HG03565 (cell line): ENCODE measurements at regions not wholly inside any gene's neighbourhood (a gene's known extent, or its start where the extent isn't known, plus 50 kb on each side); places are given as distances from the start of the nearest gene placed in this dataset.

Experiments used
- ATAC-seq: cut with Tn5 transposase; IDR thresholded peaks from one replicate; pipeline ENCODE4 v1.9.1; 2021; ENCODE audit warnings: mild to moderate bottlenecking, moderate library complexity; ENCODE audit not compliant: unreplicated experiment

DNA sequence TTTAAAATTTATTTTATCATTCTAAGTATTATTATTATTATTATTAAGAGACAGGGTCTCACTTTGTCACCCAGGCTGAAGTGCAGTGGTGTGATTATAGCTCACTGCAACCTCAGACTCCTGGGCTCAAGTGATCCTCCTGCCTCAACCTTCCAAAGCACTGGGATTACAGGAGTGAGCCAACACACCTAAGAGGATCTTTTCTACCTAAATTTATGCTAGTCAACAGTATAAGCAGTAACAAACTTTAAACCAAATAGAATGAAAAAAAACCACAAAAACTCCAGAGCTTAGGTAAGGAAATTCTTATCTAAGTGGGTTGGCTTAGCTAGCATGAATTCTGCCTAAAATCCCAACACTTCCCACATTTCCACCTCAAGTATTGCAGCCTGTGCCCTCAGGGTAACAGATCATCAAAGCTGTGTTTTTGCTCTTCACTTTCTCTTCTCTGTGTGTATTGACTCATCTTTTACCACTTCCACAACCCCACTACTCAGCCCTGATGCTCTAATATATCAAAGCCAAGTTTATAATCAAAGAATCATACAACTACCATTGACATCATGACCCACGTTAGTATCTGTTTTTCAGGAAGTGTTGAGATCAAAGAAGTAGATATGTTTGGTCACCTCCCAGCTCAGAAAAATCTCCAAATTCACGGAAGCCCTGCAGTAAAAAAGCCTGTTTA lies 93.7 kb upstream of the SPON1 start:
- ATAC-seq: no peak

DNA sequence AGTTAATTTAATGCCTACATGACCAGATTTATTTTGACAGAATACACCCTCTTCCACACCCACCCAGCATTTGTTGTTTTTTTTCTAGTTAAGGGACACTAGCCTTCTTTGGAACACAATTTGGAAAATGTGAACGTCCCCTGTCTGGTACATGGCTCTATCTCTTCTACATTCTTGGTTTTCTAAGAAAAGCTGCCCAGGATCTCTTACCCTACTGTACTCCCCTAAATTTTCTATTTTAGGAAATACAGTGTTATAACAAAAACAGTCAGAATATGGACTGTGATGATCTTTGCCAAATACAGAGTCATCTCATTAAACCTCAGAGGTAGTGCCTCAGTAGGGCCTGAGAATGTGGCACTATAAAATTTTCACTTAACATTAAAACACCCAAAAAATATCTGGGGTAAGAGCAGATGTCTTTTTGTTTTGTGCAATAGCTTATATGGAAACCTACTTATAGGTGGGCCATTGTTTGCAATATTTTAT lies 93.1 kb upstream of the SPON1 start:
- ATAC-seq: no peak

DNA sequence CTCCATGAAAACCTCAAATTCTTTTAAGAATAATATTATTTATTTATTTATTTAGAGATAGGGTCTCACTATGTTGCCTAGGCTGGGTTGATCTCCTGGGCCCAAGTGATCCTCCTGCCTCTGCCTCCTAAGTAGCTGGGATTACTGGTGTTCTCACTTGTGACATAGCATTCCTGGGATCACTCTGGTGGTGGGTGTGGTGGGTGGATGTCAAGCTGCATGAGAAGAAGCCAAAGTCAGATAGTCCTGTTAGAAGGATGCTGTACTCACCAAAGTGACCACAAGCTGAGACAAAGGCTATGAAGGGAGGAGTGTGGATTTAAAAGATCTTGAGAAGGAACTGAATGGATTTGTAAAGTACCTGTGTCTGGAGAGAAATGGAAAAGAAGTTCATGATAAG lies 87.9 kb upstream of the SPON1 start:
- ATAC-seq: no peak

DNA sequence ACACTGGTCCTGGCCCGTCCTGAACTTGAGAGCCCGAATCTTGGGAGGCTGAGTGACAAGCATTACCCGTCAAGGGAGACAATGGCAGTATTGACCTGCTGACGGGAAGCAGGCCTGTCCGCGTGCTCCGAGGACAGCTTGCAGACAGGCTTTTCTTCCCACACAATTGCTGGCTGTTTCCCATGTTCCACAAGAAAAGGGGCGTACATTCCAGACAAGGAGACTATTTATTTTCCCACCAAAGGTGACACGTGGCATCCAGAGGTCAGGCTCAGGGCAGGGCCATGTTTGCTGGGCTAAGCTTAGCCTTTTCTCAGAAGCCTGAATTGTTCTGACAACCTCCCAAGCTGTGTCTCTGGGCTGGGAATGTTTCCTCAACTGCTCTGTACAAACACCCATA lies 86.9 kb upstream of the SPON1 start:
- ATAC-seq: no peak

DNA sequence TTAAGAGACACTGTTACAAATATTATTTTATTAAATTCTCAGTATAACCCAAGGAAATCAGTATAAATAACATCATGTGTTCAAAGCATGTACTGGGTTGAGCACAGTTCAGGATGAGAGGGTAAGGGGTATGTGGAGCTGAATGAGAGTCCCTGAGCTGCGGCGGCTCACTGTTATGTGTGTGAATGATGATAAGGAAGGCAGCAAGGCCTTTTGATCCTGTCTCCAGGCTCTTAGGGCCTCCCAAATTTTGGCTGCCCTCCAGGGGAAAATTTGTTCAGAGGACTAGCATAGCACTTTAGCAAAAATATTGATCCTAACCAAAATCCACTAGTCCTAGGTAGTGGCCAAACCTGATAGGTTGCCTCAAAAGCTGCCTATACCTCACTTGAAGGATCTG lies 86.1 kb upstream of the SPON1 start:
- ATAC-seq: no peak

DNA sequence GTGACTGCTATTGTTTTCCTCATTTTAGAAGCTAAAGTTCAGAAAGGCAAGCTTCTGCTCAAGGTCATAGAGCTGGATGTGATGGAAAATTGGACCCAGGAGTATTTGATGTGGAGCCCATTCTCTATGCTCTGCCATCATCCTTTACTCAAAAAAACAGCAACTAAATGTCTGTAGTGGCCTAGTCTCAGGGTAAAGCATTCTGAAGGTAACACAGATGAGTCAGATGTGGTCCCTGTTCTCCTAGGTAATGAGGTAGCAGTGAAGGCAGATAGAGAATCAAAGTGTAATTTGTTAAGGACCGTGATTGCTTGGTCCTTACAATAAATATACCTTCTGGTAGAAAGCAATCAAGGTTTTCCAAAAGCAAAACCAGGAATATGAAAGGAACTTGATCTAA lies 84.4 kb upstream of the SPON1 start:
- ATAC-seq: no peak

DNA sequence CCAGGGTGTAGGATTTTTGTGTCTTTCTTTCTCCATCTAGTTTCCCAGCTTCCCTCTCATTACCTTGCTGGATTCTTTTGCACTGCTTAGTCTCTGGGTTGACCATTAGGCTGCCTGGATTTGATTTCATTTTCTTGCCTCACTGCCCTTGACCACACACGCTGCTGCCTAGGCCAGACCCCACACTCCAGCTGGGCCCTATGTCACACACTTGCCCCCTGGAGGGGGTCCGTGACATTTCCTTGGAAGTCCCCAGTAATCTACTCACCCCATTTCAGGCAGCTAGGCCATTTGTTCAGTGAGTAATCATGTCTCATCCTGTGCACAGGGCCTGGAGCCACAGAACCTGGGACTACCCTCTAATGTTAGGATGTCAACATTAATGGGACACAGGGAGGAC lies 81.9 kb upstream of the SPON1 start:
- no peak for ATAC-seq

DNA sequence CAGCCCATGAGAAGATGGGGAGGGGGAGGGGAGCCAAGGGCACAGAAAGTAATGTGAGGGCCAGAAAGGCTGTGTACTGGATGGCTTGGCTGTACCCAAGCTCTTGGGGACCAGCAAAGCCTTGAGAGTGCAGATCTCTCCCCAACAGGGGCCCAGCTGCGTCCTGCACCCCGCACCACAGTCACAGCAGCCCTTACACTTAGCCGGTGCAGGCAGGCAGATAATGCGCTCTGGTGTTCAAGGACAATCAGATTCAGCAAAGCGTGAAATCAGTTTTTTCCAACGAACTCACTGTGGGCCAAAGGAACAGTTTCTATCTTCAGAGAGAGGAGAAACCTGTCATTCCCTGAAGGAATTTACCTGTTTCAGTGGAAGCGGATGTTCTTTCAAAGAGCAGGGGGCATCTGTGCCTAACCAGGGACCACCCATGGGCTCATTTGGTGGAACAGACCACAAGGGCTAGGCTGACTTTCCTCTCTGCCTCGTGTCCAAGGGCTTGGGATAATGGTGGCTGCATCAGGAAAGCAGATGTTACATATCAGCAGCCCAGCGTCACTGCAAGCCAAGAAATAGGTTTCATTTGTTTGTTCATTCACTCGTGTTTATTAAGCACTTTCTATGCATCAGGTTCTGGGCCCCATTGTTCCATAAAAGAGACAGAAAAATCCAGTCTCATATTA lies 81.2 kb upstream of the SPON1 start:
- ATAC-seq: no peak

DNA sequence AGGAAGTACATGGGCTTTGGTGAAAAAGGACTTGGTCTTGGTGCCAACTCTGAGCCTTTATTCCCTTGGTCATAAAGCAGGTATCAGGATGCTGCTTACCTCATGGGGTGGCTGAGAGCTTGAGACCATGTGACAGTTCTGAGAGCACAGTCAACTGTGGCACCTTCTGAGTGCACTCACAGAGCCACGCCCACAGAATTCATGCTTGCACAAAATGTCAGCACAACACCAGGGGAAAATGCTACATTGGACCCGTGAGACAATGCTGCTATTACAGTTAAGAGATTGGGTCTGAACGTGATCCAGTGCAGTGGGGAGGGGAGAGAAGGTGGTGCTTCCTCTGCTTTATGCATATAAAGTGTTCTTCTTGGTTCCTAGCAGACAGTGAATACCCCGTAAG lies 79.5 kb upstream of the SPON1 start:
- ATAC-seq: peak; percentile 67

DNA sequence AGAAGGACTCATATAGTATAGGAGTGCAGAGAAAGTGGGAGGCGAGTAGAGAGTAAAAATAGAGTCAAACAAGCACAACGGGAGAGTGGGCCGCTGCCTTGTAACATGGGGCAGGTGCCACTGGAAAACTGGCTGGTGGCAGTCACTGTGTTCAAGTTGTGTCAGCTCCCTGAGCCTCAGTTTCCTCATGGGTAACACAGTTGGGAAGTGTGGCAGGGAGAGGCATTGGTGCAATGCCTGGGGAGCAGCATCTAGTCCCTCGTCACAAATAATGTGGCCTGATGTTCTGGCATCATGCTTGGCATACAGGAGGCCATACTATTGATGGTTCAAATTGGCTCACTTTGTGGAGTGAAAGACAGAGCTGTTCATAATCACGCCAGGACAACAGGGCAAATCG lies 78.9 kb upstream of the SPON1 start:
- no peak for ATAC-seq

DNA sequence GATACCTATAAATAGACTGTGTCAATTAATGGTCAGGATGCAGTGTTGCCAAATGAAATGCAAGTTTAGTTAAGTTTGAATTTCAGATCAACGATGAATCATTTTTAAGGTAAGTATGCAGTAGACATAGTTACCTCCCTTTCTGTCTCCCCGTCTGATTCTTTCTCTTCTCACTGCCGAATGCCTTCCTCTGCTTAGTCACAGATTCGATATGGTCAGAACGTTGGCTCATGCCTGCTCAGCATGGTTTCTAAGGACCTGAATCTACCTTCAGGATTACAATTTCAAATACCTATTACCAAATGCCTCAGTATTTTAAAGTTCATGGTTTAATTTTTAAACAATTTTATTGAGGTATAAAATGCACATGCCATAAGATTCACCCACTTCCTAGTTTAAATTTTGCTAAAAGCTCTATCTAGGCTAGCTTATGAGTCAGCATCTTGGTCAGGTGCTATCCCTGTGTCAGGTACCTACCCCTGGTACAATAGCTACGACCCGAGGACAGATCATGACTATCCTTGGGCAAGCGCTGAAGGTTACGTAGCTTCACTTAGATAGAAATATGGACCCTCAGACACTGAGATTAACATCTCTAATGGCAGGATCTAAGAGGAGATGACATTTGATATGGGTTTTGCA lies 78.2 kb upstream of the SPON1 start:
- ATAC-seq: no peak

DNA sequence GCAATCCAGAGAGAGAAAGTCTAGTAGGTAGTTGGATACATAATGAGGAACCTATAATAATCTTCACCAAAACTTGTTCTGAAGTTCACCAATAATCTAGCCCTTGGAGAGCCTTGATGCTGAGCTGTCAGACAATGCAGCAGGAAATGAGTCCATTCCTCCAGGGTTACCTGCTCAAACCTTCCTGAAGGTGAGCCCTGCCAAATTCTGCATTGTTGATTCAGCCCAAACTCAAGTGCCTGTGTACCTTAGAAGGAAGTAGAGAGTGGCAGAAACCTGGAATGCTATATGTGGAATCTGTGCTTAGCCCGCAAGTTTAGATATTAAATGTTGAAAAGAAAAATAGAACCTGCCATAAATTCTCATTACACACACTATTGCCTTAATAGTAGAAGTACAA lies 77.4 kb upstream of the SPON1 start:
- ATAC-seq: no peak

DNA sequence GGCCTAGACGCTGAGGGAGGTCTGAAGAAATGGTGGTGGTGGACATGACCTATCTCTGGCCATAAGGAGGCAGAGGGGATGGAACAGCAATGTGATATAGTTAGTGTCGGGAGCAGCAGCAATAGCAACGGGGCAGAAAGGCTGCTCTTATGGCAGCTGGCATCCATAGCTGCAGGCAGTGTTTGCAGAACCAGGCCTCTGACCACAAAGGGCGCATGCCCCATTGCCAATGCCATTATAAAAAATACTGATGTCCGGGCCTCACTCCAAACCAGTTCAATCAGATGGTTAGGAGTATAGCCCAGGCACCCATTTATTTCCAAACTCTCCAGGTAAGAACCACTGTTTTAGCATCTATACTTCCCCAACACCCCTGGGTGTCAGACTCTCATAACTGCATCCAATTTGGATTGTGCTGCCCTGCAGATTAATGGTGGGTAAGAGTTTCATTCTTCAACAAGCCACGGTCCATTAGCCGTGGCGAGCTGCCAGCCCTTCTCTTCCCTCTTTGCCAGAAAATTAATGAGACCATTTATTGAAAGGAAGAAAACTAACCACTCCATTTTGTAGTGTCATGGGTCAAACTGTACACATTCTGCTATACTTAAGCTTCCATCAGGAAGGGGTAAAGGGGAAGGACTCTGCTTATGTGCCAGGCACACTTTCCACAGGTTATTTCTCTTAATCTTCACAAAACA lies 72.8 kb upstream of the SPON1 start:
- ATAC-seq: no peak

DNA sequence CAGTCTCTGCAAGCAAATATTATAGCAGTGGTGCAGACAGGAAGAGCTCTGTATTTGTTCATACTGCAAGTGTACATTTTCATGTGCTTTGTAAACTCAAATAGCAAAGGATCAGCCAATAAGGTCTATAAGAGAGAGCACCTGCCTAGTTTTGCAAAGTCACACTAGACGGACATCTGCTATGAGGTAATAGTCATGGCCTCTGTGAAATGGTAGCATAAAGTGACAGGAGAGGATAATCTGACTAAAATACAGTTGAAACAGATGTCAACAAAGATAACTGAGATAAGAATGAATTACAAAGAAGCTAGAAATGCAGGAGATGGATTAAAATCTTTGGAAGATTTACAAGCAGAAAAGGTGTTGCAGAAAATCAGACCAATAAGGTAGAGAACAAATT lies 70.6 kb upstream of the SPON1 start:
- no peak for ATAC-seq

DNA sequence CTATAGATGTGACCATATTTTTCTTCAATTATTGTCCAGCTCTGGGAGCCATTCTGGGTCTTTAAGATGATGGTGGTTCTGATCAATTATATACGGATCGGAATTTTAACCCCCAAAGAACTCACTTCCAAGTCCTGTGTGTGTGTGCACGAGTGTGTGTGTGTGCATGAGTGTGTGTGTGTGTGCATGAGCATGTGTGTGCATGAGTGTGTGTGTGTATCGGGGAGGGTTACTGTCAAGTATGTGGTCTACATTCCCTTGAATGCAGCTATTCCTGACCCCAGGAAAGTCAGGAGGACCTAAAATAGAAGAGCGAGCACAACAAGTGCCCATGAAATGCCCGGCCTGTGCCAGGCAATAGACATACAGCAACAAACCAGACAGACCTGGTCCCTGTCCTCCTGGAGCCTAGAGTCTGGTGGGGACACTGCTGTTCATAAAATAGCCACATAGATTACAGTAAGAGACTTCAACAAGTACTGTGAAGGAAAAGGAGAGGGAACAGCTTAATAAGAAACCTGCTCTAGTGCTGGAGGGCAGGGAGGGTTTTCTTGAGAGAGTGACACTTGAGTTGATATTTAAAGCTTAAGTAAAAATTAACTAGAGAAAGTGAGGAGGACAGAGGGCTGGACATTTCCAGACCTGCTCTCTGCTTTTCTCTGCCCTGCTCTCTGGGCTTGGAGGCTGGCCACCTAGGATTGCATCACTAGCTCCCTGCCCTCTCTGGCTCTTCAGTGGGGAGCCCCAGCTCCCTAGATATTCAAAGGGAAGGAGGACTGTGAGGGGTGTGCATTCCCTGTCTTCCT lies 66.1 kb upstream of the SPON1 start:
- no peak for ATAC-seq

DNA sequence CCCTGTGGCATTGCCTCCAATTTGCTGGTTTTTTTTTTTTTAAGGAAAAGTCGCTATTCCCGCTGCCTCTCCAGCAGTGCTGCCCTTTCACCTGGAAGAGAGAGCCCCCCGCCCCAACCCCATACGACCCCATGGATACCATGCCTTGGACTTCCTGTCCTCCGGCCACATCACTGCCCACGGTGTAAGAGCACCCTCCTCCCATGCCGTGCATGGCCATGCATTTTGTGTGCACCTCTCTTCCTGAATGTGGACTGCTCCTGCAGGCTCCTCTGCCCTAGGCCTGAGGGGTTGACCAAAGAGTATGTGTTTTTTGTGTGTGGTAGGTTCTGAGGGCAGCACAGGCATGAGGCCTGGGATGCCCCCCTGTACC lies 65.6 kb upstream of the SPON1 start:
- no peak for ATAC-seq

DNA sequence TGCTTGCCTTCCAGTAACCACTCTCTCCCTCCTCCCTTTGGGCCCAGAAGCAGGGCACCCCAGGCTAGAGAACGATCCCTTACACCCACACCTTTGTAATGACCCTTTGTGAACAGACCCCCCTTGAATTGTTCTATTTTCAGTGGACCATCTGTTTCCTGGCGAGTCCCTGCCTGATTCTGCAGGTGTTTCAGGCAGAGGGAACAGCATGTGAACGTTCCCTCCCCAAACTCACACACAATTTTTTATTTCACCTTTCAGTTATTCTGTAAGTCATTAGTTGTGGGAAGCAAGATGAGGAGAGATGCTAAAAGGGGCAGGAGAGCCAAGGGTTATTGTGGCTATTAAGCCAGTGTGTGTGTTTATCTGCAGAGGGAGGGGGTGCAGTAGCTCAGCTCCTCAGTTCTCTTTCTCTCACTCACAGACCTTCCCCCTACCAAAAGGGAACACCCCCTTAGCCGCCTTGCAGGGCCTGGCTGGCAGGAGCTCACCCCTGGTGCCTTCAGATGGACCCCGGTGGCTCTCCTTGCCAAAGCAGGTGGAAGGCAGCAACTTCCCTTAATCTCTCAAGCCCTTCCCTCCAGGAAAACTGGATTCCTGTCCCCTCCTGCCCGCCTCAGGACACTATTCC lies 64.8 kb upstream of the SPON1 start:
- no peak for ATAC-seq

DNA sequence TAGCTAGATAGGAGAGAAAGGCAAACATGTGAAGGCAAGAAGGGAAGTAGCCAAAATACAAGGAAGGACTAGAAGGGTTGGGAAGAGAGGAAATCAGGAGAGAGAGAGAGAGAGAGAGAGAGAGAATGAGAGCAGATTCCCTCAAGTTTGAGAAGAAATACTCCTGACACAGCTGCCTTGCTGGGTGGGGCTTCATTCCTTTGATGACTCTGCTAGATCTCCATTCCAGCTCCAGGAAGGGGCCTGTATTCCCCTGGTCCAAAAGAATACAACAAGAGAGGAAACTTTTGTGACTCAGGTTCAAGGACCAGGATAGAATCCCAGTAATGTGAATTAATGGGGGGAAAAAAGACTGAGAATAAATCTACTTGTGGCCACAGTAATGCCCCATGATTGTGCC lies 62.9 kb upstream of the SPON1 start:
- ATAC-seq: no peak

DNA sequence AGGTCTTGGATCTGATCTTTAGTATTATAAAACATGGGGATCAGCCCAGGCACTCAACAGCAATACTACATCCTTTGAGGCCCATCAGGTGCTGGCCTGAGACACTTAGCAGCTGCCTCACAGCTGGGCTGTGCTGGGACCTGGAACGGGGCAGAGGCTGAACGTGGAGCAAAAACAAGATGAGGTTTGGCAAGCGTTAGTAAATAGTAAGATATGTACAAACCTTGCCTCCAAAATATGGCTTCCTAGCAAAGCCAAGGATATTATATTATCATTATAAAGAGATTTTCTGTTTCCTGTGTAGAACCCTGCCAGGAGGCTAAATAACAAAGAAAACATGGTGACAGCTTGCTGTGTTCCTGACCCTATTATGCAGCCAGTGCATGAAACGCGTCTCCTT lies 60.0 kb upstream of the SPON1 start:
- no peak for ATAC-seq

DNA sequence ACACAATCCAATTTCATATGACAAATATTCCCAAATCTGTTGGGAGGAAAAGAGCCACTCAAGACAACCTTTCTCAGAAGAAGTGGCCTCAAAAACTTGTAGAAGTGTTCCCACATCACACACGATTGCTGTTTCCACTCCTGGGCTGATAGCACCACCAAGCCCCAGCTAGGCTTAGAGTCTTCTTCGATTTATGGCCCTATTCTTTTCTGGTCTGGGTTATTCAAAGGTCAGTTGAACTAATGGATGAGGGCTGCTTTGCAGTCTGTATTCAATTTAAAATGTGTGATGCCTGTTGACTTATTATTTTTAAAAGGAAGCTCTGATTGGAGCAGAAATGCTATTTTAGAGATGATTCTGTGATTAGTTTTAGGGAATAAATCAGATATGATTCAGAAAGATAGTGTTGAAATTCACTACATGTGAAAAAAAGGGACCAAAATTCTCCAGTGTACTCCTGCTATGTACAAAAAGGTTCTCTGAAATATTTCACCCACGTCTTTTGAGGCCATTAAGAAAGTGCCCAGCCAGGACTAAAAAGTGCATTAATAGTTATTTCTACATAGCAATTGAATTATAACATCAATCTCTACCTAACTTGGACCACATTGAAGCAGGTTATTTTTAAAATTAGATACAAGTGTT lies 57.3 kb upstream of the SPON1 start:
- ATAC-seq: no peak
